GM23338 (cell line): ENCODE measurements at regions not wholly inside any gene's neighbourhood (a gene's known extent, or its start where the extent isn't known, plus 50 kb on each side); places are given as distances from the start of the nearest gene placed in this dataset.

Experiments
- ATAC-seq: fragments of 200-7000 bp; cut with Tn5 transposase; 3 replicates; pipeline ENCODE4 v1.9.1; 2020
- DNase-seq: peaks from one replicate; pipeline ENCODE4 v3.0.0-alpha.2; 2015; ENCODE audit warnings: low spot score
- H2AFZ ChIP-seq: fragments of 200-600 bp; sonication (generic); 2 replicates; pipeline ENCODE4 v1.8.0; 2016; ENCODE audit warnings: antibody characterized with exemption, mild to moderate bottlenecking, moderate library complexity
- H3F3A ChIP-seq: fragments of 200-600 bp; sonication (generic); replicated peaks from 2 replicates; pipeline ENCODE4 v1.8.0; 2017; ENCODE audit warnings: antibody characterized with exemption, mixed run types, low read depth
- H3K27ac ChIP-seq: fragments of 200-600 bp; sonication (generic); 2 replicates; pipeline ENCODE4 v1.6.1; 2016; ENCODE audit warnings: low read depth
- H3K27me3 ChIP-seq: fragments of 200-600 bp; sonication (generic); 2 replicates; pipeline ENCODE4 v1.8.0; 2016; ENCODE audit warnings: mild to moderate bottlenecking, mixed run types, moderate library complexity; ENCODE audit not compliant: insufficient read depth
- H3K36me3 ChIP-seq: fragments of 200-600 bp; sonication (generic); 2 replicates; pipeline ENCODE4 v1.8.0; 2016; ENCODE audit warnings: mild to moderate bottlenecking; ENCODE audit not compliant: insufficient read depth
- H3K4me1 ChIP-seq: fragments of 200-600 bp; sonication (generic); 2 replicates; pipeline ENCODE4 v1.8.0; 2016; ENCODE audit warnings: mild to moderate bottlenecking, moderate library complexity; ENCODE audit not compliant: insufficient read depth
- H3K4me2 ChIP-seq: fragments of 200-600 bp; sonication (generic); 2 replicates; pipeline ENCODE4 v1.7.1; 2017; ENCODE audit warnings: mixed run types
- H3K4me3 ChIP-seq: fragments of 200-600 bp; sonication (generic); 2 replicates; pipeline ENCODE4 v1.6.1; 2016; ENCODE audit warnings: mixed run types
- H3K79me2 ChIP-seq: fragments of 200-600 bp; sonication (generic); replicated peaks from 2 replicates; pipeline ENCODE4 v1.8.0; 2017; ENCODE audit warnings: mild to moderate bottlenecking; ENCODE audit not compliant: insufficient read depth
- H3K9me2 ChIP-seq: fragments of 200-600 bp; sonication (generic); 2 replicates; pipeline ENCODE4 v1.8.0; 2017; ENCODE audit not compliant: insufficient read depth
- H4K20me1 ChIP-seq: fragments of 200-600 bp; sonication (generic); replicated peaks from 2 replicates; pipeline ENCODE4 v1.8.0; 2017; ENCODE audit warnings: mild to moderate bottlenecking; ENCODE audit not compliant: insufficient read depth
- H3K27ac Mint-ChIP-seq: 2 replicates; pipeline ENCODE4 v1.8.0; 2020; ENCODE audit warnings: inconsistent platforms, mild to moderate bottlenecking, moderate library complexity, mixed read lengths
- H3K27me3 Mint-ChIP-seq: 3 replicates; pipeline ENCODE4 v1.8.0; 2022; ENCODE audit warnings: low read depth, mild to moderate bottlenecking, moderate library complexity, mixed read lengths, inconsistent platforms; ENCODE audit not compliant: insufficient read depth, poor library complexity
- H3K36me3 Mint-ChIP-seq: 3 replicates; pipeline ENCODE4 v1.8.0; 2021; ENCODE audit warnings: low read depth, mild to moderate bottlenecking, inconsistent platforms, moderate library complexity, mixed read lengths
- H3K4me1 Mint-ChIP-seq: 3 replicates; pipeline ENCODE4 v1.8.0; 2020; ENCODE audit warnings: mild to moderate bottlenecking, inconsistent platforms, mixed read lengths
- H3K4me3 Mint-ChIP-seq: 3 replicates; pipeline ENCODE4 v1.8.0; 2021; ENCODE audit warnings: moderate library complexity, mild to moderate bottlenecking, inconsistent platforms, mixed read lengths
- H3K9me3 Mint-ChIP-seq: 3 replicates; pipeline ENCODE4 v1.8.0; 2020; ENCODE audit warnings: moderate library complexity, mild to moderate bottlenecking, inconsistent platforms, mixed read lengths
- CREB1 ChIP-seq: fragments of 250-450 bp; sonication (Bioruptor Pico); IDR thresholded peaks from 2 replicates; pipeline ENCODE4 v1.5.0; 2020; ENCODE audit warnings: low read depth, mild to moderate bottlenecking, moderate library complexity
- CTCF ChIP-seq, 2 experiments: fragments of 200-600 bp in 1 of 2; sonication (generic) in 1 of 2; conservative IDR thresholded peaks; 2 replicates each; pipeline versions ENCODE4 v1.5.1 to v1.6.1; 2016 to 2017; ENCODE audit warnings: antibody characterized with exemption in 2 of 2, low read depth in 2 of 2, mild to moderate bottlenecking in 2 of 2, moderate library complexity in 1 of 2
- ETS1 ChIP-seq: IDR thresholded peaks from 2 replicates; pipeline ENCODE4 v1.6.1; 2016; ENCODE audit warnings: antibody characterized with exemption
- EZH2 ChIP-seq: fragments of 200-600 bp; sonication (generic); IDR thresholded peaks from one replicate; pipeline ENCODE4 v1.8.0; 2017; ENCODE audit warnings: antibody characterized with exemption, mild to moderate bottlenecking, low read depth; ENCODE audit not compliant: unreplicated experiment
- EZH2phosphoT487 ChIP-seq: fragments of 200-600 bp; sonication (generic); IDR thresholded peaks from one replicate; pipeline ENCODE4 v1.8.1; 2018; ENCODE audit warnings: antibody characterized with exemption; ENCODE audit not compliant: unreplicated experiment
- JUNB ChIP-seq: IDR thresholded peaks from one replicate; pipeline ENCODE4 v1.6.1; 2016; ENCODE audit warnings: antibody characterized with exemption; ENCODE audit not compliant: unreplicated experiment
- NANOG ChIP-seq: IDR thresholded peaks from 2 replicates; pipeline ENCODE4 v1.6.1; 2016; ENCODE audit warnings: antibody characterized with exemption, borderline replicate concordance
- ZNF114 ChIP-seq: fragments of 250-450 bp; sonication (Bioruptor Pico); IDR thresholded peaks from 2 replicates; pipeline ENCODE4 v1.5.0; 2020; ENCODE audit warnings: mild to moderate bottlenecking, moderate library complexity
- ZNF331 ChIP-seq: fragments of 250-450 bp; sonication (Bioruptor Pico); IDR thresholded peaks from 2 replicates; pipeline ENCODE4 v1.5.0; 2020; ENCODE audit warnings: low read depth, mild to moderate bottlenecking, moderate library complexity

- no peak for TF ChIP-seq CTCF (conservative IDR thresholded peaks at IDR 0.05; ENCODE audit: low read depth in 2 of 2)
- no peak for TF ChIP-seq EZH2
These were observed 248.8 kb downstream of the TENT4A start (continued) for GRCh38 chr5:6961837-6962635.

- 0 out of 2 replicates have a peak, but pooled peaks cover 3% of the 10 kb centered on the region for H3K4me1 ChIP-seq
- peaks cover 3% of the 10 kb centered on the region for H3K9me2 ChIP-seq
- no peaks in the 10 kb centered on the region for H3K79me2 ChIP-seq
- H2AFZ ChIP-seq = no peak overlapping the region
- H3K4me2 ChIP-seq = no peak overlapping the region
- H3K27ac ChIP-seq = no peak overlapping the region
- DNase-seq (no peak), ATAC-seq (no peak)
- H3K4me3 Mint-ChIP-seq = no peak overlapping the region
- TF ChIP-seq CTCF (conservative IDR thresholded peaks at IDR 0.05; ENCODE audit: low read depth in 2 of 2) = no peak
- H3K36me3 Mint-ChIP-seq = no peaks in the 10 kb centered on the region
- no peaks in the 10 kb centered on the region for H3F3A ChIP-seq
- no peak overlapping the region for H3K4me3 ChIP-seq
- no peaks in the 10 kb centered on the region for H3K27me3 ChIP-seq
- H4K20me1 ChIP-seq = no peaks in the 10 kb centered on the region
- H3K36me3 ChIP-seq = no peaks in the 10 kb centered on the region
- no peaks in the 10 kb centered on the region for H3K9me3 Mint-ChIP-seq
- no peaks in the 10 kb centered on the region for H3K4me1 Mint-ChIP-seq
- no peaks in the 10 kb centered on the region for H3K27me3 Mint-ChIP-seq
- H3K27ac Mint-ChIP-seq = no peak overlapping the region
These were observed 263.7 kb downstream of the TENT4A start for GRCh38 chr5:6976971-6977370.

GRCh38 chr5:6979061-6979460, 265.8 kb downstream of the TENT4A start:
- Histone ChIP-seq H3K79me2 (no peaks in the 10 kb centered on the region), H3F3A (no peaks in the 10 kb centered on the region), H3K36me3 (no peaks in the 10 kb centered on the region), H3K4me3 (no peak overlapping the region), H3K27ac (no peak overlapping the region), H2AFZ (no peak overlapping the region), H3K9me2 (peaks cover 5% of the 10 kb centered on the region), H4K20me1 (no peaks in the 10 kb centered on the region), H3K27me3 (no peaks in the 10 kb centered on the region), H3K4me2 (no peak overlapping the region), H3K4me1 (0 out of 2 replicates have a peak, but pooled peaks cover 3% of the 10 kb centered on the region)
- Mint-ChIP-seq H3K27me3 (no peaks in the 10 kb centered on the region), H3K9me3 (no peaks in the 10 kb centered on the region), H3K4me1 (peaks cover 3% of the 10 kb centered on the region; the same call in 1 of the 3 replicates), H3K27ac (no peak overlapping the region), H3K36me3 (no peaks in the 10 kb centered on the region), H3K4me3 (no peak overlapping the region)
- ATAC-seq (no peak), DNase-seq (no peak)
- TF ChIP-seq EZH2phosphoT487 (no peak), NANOG (no peak), ZNF114 (no peak), ZNF331 (no peak), JUNB (no peak), CREB1 (no peak), ETS1 (no peak), CTCF (conservative IDR thresholded peaks at IDR 0.05; ENCODE audit: low read depth in 2 of 2) (no peak)
